HG02798 (cell line): ENCODE measurements at regions not wholly inside any gene's neighbourhood (a gene's known extent, or its start where the extent isn't known, plus 50 kb on each side); places are given as distances from the start of the nearest gene placed in this dataset.
"Not testable (repeated sequence)": the region's sequence is repeated elsewhere in the genome, so short reads cannot be mapped to it uniquely, and the experiment has no call there.

Experiments used
- ATAC-seq: cut with Tn5 transposase; IDR thresholded peaks from one replicate; pipeline ENCODE4 v1.9.1; 2021; ENCODE audit warnings: mild to moderate bottlenecking; ENCODE audit not compliant: unreplicated experiment, poor library complexity

DNA sequence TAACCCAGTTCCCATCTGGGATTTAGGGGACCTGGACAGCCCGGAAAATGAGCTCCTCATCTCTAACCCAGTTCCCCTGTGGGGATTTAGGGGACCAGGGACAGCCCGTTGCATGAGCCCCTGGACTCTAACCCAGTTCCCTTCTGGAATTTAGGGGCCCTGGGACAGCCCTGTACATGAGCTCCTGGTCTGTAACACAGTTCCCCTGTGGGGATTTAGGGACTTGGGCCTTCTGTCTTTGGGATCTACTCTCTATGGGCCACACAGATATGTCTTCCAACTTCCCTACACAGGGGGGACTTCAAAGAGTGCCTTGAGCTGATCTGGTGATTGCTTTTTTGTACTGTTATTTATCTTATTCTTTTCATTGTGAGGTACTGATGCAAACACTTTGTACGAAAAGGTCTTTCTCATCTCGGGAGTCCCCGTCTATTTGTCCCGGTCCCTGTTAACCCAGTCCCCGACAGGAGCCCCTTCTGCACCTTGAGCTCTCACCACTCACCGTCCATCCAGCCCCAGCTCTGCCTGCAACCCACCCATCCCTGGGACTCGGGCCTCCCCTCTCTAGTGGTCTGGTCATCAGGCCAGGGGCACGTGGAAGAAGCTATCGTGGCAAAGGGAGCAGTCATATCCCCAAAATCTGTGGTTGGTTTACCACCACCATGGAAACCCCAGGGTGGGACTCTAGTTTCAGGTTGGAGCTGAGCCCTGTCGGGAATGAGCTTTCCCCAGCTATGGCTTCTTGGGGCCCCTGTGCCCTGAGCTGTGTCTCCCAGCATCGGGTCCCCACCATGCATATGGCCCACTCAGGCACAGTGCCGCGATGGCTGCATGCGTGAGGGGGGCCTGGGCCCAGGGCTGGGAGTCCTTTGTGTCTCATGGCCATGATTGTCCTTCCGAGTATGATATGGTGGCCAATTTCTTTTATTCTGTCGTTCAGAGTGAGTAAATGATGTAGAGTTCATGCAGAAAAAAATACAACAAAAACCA is 270.4 kb upstream of the PLCXD1 start:
- ATAC-seq = not testable (repeated sequence)

DNA sequence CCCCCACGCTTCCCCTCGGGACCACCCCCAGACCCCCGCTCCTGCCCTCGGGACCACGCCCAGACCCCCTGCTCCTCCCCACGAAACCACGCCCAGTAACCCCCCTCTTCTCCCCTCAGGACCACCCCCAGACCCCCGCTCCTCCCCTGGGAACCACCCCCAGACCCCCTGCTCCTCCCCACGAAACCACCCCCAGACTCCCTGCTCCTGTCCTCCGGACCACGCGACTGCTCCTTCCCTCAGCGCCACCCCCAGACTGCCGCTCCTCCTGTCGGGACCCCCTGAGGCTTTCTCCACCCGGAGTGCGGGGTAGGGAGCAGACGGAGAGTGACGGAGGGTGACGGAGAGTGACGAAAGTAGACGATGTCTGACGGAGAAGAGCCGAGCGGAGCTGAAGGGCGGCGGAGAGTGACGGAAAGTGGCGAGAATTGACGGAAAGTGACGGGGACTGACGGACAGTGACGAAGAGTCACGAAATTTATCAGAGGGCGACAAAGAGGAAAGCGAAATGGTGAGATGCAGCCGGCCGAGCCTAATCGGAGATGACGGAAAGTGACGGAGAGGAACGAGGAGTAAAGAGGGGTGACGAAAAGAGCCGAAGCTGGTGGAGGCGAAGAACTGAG is 267.2 kb upstream of the PLCXD1 start:
- ATAC-seq = not testable (repeated sequence)

DNA sequence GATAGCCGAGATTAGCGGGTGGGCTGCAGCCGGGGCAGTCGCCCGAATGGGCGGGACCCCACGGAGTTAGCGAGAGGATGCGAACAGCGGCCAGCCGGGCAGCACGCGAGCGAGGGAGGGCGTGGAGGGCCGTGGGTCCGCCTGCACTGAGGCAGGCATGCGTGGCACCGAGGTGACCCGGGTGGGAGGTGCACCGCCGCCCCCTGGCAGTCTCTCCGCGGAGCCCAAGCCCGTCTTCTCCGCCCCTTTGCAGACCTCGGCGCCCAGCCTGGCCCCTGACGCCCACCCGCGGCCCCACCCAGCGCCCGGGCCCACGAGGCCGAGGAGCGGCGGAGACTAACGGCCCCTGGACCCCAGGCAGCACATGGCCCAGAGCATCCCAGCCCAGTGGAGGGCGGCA is 266.7 kb upstream of the PLCXD1 start:
- not testable (repeated sequence) for ATAC-seq

DNA sequence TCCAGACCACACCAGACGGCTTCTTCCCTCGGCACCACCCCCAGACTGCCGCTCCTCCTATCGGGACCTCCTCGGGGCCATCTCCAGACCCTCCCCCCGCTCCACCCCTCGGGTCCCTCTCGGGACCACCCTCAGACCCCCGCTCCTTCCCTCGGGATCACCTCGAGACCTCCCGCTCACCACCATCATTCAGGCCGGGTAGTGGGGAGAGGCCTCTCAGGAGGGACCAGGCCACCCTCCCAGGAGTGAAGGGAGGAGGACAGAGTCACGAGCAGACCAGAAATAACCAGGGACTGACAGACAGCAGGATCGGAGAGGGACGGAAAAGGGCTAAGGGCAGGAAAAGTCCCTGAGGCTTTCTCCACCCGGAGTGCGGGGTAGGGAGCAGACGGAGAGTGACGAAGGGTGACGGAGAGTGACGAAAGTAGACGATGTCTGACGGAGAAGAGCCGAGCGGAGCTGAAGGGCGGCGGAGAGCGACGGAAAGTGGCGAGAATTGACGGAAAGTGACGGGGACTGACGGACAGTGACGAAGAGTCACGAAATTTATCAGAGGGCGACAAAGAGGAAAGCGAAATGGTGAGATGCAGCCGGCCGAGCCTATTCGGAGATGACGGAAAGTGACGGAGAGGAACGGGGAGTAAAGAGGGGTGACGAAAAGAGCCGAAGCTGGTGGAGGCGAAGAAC is 262.3 kb upstream of the PLCXD1 start:
- ATAC-seq = peak; percentile 90

DNA sequence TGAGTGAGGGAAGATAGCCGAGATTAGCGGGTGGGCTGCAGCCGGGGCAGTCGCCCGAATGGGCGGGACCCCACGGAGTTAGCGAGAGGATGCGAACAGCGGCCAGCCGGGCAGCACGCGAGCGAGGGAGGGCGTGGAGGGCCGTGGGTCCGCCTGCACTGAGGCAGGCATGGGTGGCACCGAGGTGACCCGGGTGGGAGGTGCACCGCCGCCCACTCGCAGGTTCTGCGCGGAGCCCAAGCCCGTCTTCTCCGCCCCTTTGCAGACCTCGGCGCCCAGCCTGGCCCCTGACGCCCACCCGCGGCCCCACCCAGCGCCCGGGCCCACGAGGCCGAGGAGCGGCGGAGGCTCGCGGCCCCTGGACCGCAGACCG is 261.7 kb upstream of the PLCXD1 start:
- peak; percentile 30 for ATAC-seq

DNA sequence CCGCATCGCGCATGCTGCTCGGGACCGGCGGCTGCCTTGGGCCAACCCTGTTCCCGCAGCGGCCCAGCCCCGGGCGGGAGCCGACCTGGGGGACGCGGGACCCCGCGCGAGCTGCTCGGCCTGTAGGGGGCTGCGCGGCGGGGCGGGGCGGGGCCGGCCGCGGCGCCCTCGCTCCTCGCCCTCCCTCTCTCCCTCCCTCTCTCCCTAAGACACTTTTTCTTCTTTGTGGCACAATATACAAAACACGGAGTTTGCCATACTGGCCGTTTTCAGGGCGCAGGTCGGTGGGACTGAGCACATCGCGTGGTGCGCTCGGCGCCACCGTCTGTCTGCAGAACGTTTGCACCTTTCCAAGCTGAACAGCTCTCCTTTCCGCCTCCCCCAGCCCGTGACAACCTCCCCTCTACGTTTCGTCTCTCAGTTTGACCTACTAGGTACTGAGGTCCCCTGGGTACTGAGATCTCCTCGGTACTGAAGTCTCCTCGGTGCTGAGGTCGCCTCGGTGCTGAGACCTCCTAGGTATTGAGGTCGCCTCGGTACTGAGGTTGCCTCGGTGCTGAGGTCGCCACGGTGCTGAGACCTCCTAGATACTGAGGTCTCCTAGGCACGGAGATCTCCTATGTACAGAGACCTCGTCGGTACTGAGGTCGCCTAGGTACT is 261.1 kb upstream of the PLCXD1 start:
- ATAC-seq = no peak

DNA sequence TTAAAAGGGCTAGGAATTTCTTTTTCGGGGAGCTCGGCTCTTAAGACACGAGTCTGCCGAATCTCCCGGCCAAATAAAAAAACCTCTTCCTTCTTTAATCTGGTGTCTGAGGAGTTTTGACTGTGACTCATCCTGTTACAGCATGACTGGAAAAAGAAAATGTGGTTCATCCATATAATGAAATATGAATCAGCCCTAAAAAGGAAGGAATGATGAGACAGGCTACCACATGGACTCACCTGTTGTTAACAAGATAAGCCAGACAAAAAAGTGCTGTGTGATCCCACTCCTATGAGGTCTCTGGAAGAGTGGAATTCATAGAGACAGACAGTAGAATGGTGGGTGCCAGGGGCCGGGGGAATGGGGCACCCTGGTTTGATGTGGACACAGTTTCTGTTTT is 257.0 kb upstream of the PLCXD1 start:
- not testable (repeated sequence) for ATAC-seq
